Epithelial cell of esophagus (primary cell): ENCODE measurements at regions not wholly inside any gene's neighbourhood (a gene's known extent, or its start where the extent isn't known, plus 50 kb on each side); places are given as distances from the start of the nearest gene placed in this dataset.
"Not testable (repeated sequence)": the region's sequence is repeated elsewhere in the genome, so short reads cannot be mapped to it uniquely, and the experiment has no call there.

Experiments used
- DNase-seq: peaks from one replicate; pipeline ENCODE4 v3.0.0; 2010; ENCODE audit warnings: low read depth
- H3K4me3 ChIP-seq: 2 replicates; pipeline ENCODE4 v1.5.1; 2011; ENCODE audit warnings: mild to moderate bottlenecking, low read length, control low read depth
- TF ChIP-seq, protein P1 (sequence below): IDR thresholded peaks from 2 replicates; pipeline ENCODE4 v1.5.1; 2011; ENCODE audit warnings: low read depth, mild to moderate bottlenecking, low read length, control low read depth, inconsistent platforms; ENCODE audit not compliant: insufficient read depth; ENCODE audit errors: missing control alignments

DNA sequence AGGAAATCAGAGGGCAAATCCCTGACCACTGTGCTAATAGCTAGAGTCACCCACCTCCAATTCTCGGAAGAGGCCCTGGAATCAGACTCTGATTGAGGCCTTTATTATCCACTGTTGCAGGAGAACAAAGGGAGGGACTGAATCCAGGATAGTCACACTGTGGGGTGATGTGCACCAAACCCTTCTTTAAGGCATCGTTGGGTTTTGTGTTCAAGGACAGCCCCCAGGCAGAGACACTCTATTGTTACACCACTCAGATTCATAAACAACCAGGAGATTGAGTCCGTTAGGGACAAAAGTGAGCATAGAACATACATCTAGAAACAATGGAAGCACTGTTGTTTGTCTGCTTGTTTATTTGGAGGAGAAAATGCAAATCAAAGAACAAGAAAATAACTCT lies 124.6 kb upstream of the TBCA start:
- TF ChIP-seq, protein P1, sequence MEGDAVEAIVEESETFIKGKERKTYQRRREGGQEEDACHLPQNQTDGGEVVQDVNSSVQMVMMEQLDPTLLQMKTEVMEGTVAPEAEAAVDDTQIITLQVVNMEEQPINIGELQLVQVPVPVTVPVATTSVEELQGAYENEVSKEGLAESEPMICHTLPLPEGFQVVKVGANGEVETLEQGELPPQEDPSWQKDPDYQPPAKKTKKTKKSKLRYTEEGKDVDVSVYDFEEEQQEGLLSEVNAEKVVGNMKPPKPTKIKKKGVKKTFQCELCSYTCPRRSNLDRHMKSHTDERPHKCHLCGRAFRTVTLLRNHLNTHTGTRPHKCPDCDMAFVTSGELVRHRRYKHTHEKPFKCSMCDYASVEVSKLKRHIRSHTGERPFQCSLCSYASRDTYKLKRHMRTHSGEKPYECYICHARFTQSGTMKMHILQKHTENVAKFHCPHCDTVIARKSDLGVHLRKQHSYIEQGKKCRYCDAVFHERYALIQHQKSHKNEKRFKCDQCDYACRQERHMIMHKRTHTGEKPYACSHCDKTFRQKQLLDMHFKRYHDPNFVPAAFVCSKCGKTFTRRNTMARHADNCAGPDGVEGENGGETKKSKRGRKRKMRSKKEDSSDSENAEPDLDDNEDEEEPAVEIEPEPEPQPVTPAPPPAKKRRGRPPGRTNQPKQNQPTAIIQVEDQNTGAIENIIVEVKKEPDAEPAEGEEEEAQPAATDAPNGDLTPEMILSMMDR: no peak
- no peak for DNase-seq
- H3K4me3 ChIP-seq: no peak overlapping the region

DNA sequence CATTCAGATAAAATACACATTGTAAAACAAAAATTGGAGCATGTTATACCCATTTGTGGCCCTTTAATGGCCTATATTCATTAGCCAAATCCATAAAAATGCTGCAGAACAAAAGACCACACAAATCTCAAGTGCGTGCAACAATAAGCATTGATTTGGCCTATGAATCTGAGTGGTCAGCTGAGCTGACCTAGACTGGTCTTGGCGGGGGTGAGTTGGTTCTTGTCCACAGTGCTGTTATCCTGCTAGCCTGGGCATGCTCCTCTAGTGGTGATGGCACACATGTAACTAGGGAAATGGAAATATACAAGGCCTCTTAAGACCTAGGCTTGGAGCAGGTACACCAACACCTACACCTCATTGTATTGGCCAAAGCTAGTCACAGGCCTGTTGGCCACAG lies 122.2 kb upstream of the TBCA start:
- no peak for DNase-seq
- TF ChIP-seq, protein P1: no peak
- no peak overlapping the region for H3K4me3 ChIP-seq

- DNase-seq: no peak
- TF ChIP-seq, protein P1: no peak
- H3K4me3 ChIP-seq: no peak overlapping the region
These were observed 120.2 kb upstream of the TBCA start for GRCh38 chr5:77896338-77896737.

GRCh38 chr5:77894103-77894502 lies 118.0 kb upstream of the TBCA start:
- H3K4me3 ChIP-seq, DNase-seq: not testable (repeated sequence)

DNA sequence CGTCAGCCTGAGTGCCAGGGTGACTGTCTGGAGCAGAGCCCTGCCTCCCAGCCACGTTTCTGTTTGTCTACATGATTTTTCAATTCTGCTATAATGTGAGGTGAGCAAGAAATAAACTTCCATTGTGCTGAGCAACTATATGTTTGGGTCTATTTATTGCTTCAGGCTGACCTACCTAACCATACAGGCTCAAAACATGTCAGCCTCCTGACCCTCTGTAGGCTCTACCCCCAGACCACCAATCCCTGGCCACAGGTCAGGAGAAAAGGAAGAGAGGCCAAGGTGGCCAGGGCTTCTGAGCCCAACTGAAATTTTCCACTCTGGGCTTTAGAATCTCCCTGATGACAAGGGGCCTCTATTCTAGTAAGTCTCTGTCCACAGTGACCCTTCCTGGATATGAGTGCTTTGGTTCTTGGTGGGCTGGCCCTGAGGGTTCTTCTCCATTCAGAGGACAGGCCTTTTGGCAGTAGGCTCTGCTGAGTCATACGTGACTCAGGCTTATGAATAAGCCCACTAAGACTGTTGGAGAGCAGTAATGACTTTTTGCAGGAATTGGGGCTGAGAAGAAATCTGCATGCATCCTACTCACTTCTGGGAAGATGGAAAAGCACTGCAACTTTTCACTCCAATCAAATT lies 117.2 kb upstream of the TBCA start:
- TF ChIP-seq, protein P1: no peak
- H3K4me3 ChIP-seq: no peak overlapping the region
- DNase-seq: peak; percentile 92

DNA sequence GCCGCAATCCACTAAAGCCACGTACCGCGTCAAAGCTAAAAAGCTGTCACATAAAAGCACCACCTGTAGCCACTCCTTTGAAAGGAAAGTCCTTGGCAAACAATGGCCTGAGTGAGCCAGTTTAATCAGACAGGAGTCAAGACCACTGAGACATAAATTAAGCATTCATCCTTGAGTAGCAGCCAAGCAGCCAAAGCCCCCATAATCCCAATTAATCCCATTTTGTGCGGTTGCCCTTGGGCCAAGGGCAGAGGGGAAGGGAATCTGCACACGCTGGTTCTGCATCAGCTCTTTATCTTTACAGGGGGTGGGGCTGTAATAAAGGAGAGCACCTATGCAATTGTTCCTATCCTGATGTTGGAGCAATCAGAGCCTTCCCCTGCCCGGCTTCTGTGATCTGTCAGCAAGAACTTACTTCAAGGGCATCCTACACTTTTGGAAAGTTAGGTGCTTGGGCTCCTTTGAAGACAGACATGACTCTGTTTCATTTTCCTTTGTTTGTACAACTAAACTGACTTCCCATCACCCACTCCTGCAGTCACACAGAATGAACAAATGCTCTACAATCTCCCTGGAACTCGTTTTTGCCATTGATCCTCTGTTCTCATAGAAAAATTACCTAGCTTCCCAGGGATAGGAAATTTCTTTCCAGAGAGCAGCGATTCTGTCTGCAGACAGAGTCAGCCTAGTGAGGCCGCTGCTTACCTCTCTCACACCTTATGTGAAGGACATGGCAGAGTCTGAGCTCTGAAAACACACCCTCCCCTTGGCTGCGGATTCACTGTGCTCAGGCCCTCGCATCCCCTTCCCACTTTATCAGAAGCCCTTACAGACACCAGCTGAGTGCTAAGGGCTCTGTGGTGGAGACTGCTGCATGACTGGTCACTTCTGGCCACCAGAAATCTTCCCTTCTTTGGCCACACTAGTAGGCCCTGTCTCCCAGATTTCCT lies 116.2 kb upstream of the TBCA start:
- TF ChIP-seq, protein P1: no peak

DNA sequence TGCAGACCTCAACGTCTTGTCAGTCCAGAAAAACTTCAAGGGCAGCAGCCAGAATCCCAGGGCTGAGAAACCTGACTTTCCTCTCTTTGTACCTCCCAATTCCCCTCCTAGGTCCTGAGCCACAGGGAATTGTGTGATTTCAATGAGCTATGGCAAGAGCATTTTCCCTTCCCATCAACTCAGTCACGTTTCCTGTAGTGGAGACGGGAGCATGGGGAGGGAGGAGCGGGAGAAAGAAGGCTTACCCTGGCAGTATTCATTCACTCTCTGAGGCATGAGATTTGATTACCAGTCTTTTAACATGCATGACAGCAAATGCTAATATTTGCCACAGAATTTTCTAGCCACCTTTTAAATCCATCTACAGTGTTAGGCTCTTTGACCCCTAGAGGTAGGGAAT lies 109.4 kb upstream of the TBCA start:
- DNase-seq: no peak
- TF ChIP-seq, protein P1: no peak
- no peak overlapping the region for H3K4me3 ChIP-seq

More for the DNA sequence above, 116.2 kb upstream of the TBCA start:
- no peak overlapping the region for H3K4me3 ChIP-seq
- DNase-seq: no peak
